HepG2 (cell line): ENCODE measurements at regions not wholly inside any gene's neighbourhood (a gene's known extent, or its start where the extent isn't known, plus 50 kb on each side); places are given as distances from the start of the nearest gene placed in this dataset.

ENCODE experiments used
- ARHGAP35 ChIP-seq: sonication (generic); formaldehyde crosslinking; IDR thresholded peaks from 2 replicates; pipeline ENCODE4 v1.9.0; 2022; ENCODE audit warnings: mild to moderate bottlenecking, inconsistent platforms, moderate library complexity, missing genetic modification reagents, borderline replicate concordance
- HDAC2 ChIP-seq: sonication (generic); formaldehyde crosslinking; IDR thresholded peaks from 2 replicates; pipeline ENCODE4 v1.4.0; 2020; ENCODE audit warnings: missing genetic modification reagents
- KAT8 ChIP-seq: IDR thresholded peaks from 2 replicates; pipeline ENCODE4 v1.6.1; 2016; ENCODE audit warnings: missing genetic modification reagents, missing compliant biosample characterization
- MED1 ChIP-seq: sonication (generic); formaldehyde crosslinking; IDR thresholded peaks from 2 replicates; pipeline ENCODE4 v1.4.0; 2020; ENCODE audit warnings: missing genetic modification reagents
- SMARCE1 ChIP-seq: fragments of 450-650 bp; IDR thresholded peaks from 2 replicates; pipeline ENCODE4 v1.6.1; 2017; ENCODE audit warnings: borderline replicate concordance
- SYNCRIP ChIP-seq: fragments of 200-400 bp; formaldehyde crosslinking; IDR thresholded peaks from 2 replicates; pipeline ENCODE4 v1.6.1; 2018; ENCODE audit warnings: mild to moderate bottlenecking, low read depth, low read length; ENCODE audit not compliant: insufficient read depth
- ZNF10 ChIP-seq: sonication (generic); formaldehyde crosslinking; IDR thresholded peaks from 2 replicates; pipeline ENCODE4 v1.4.0; 2020; ENCODE audit warnings: mild to moderate bottlenecking, low read depth, missing genetic modification reagents, borderline replicate concordance
- ZNF136 ChIP-seq: sonication (generic); formaldehyde crosslinking; IDR thresholded peaks from 2 replicates; pipeline ENCODE4 v1.8.1; 2022; ENCODE audit warnings: low read depth, mild to moderate bottlenecking, moderate library complexity, missing genetic modification reagents
- TF ChIP-seq, protein P1 (sequence below): sonication (generic); formaldehyde crosslinking; IDR thresholded peaks from 2 replicates; pipeline ENCODE4 v1.8.1; 2023; ENCODE audit warnings: missing genetic modification reagents, inconsistent platforms, borderline replicate concordance
- TF ChIP-seq, protein P2 (sequence below), 2 experiments: sonication (generic) in 1 of 2; formaldehyde crosslinking in 1 of 2; IDR thresholded peaks; 2 replicates each; pipeline versions ENCODE4 v1.4.0 to v1.6.1; 2018 to 2020; ENCODE audit warnings: missing genetic modification reagents in 2 of 2, borderline replicate concordance in 1 of 2, low read depth in 1 of 2, mild to moderate bottlenecking in 1 of 2, missing biosample characterization in 1 of 2

DNA sequence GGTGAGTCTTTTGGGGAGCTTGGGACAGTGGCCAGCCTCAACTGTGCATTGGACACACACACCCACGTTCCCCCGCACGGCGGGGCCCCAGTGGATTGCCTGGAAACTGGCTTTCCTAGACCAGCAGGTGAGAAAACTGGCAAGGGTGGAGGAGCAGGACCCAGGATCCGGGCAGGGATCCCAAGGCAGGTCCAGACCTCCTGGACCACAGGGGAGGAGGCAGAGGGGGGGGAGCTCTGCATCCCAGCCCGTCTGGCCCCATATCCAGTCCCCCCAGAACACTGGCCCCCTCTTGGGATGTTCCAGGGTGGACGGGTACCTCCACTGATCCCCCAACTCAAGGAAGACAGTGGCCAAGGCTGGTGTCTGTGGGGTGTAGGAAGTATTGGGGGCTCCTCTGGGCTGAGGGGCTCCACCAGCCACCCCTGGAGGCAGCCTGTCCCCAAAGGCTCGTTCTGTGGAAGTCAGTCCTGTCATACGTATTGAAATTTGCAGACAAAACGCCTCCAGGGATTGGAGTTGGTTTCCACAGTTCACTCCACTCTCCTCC is 89.3 kb upstream of the LINC01488 start (continued):
- TF ChIP-seq ARHGAP35 (CRISPR knock-in tag) (no peak), HDAC2 (CRISPR knock-in tag) (no peak), KAT8 (CRISPR knock-in tag) (no peak), MED1 (CRISPR knock-in tag) (no peak), SMARCE1 (no peak), SYNCRIP (no peak), ZNF10 (CRISPR knock-in tag) (no peak), ZNF136 (CRISPR knock-in tag) (no peak)
- TF ChIP-seq, protein P1, sequence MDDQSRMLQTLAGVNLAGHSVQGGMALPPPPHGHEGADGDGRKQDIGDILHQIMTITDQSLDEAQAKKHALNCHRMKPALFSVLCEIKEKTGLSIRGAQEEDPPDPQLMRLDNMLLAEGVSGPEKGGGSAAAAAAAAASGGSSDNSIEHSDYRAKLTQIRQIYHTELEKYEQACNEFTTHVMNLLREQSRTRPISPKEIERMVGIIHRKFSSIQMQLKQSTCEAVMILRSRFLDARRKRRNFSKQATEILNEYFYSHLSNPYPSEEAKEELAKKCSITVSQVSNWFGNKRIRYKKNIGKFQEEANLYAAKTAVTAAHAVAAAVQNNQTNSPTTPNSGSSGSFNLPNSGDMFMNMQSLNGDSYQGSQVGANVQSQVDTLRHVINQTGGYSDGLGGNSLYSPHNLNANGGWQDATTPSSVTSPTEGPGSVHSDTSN: no peak
- TF ChIP-seq, protein P2, sequence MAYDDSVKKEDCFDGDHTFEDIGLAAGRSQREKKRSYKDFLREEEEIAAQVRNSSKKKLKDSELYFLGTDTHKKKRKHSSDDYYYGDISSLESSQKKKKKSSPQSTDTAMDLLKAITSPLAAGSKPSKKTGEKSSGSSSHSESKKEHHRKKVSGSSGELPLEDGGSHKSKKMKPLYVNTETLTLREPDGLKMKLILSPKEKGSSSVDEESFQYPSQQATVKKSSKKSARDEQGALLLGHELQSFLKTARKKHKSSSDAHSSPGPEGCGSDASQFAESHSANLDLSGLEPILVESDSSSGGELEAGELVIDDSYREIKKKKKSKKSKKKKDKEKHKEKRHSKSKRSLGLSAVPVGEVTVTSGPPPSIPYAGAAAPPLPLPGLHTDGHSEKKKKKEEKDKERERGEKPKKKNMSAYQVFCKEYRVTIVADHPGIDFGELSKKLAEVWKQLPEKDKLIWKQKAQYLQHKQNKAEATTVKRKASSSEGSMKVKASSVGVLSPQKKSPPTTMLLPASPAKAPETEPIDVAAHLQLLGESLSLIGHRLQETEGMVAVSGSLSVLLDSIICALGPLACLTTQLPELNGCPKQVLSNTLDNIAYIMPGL (CRISPR knock-in tag; IDR thresholded peaks at IDR 0.05; ENCODE audit: borderline replicate concordance in 1 of 2, low read depth in 1 of 2): no peak
- TF ChIP-seq, all 625 proteins: peak for 0
